HG03159 (cell line): ENCODE measurements at regions not wholly inside any gene's neighbourhood (a gene's known extent, or its start where the extent isn't known, plus 50 kb on each side); places are given as distances from the start of the nearest gene placed in this dataset.
A peak's percentile ranks its signal among the peaks of the same experiment; 100 is the strongest.

ENCODE experiments used
- ATAC-seq: cut with Tn5 transposase; IDR thresholded peaks from one replicate; pipeline ENCODE4 v1.9.1; 2021; ENCODE audit warnings: mild to moderate bottlenecking, moderate library complexity; ENCODE audit not compliant: unreplicated experiment

GRCh38 chr12:72082986-72083820 lies 144.6 kb downstream of the TPH2 start:
- ATAC-seq, result no peak

GRCh38 chr12:72084061-72084460 lies 145.4 kb downstream of the TPH2 start:
- no peak for ATAC-seq

- ATAC-seq, result no peak
Measured at GRCh38 chr12:72084880-72085279, 146.2 kb downstream of the TPH2 start.

- ATAC-seq, result no peak
Measured at GRCh38 chr12:72089678-72090077, 151.0 kb downstream of the TPH2 start.

GRCh38 chr12:72093424-72093823 lies 154.8 kb downstream of the TPH2 start:
- ATAC-seq, result no peak

GRCh38 chr12:72093930-72094329 lies 155.3 kb downstream of the TPH2 start:
- no peak for ATAC-seq

GRCh38 chr12:72094490-72094889 lies 155.8 kb downstream of the TPH2 start:
- no peak for ATAC-seq

- no peak for ATAC-seq
Measured at GRCh38 chr12:72095025-72095424, 156.4 kb downstream of the TPH2 start.

GRCh38 chr12:72098622-72099021 lies 160.0 kb downstream of the TPH2 start:
- no peak for ATAC-seq

GRCh38 chr12:72100854-72101253 lies 162.2 kb downstream of the TPH2 start:
- no peak for ATAC-seq

- no peak for ATAC-seq
Measured at GRCh38 chr12:72102150-72102549, 163.5 kb downstream of the TPH2 start.

GRCh38 chr12:72105849-72106248 lies 166.3 kb upstream of the TRHDE start:
- no peak for ATAC-seq

- ATAC-seq, result no peak
Measured at GRCh38 chr12:72110937-72111650, 161.1 kb upstream of the TRHDE start.

- ATAC-seq, result no peak
Measured at GRCh38 chr12:72111706-72112105, 160.5 kb upstream of the TRHDE start.

GRCh38 chr12:72133497-72134055 lies 138.6 kb upstream of the TRHDE start:
- no peak for ATAC-seq

GRCh38 chr12:72134246-72135020 lies 137.7 kb upstream of the TRHDE start:
- ATAC-seq, result no peak

GRCh38 chr12:72135021-72135301 lies 137.2 kb upstream of the TRHDE start:
- no peak for ATAC-seq

- ATAC-seq, result no peak
Measured at GRCh38 chr12:72136792-72137191, 135.4 kb upstream of the TRHDE start.

- no peak for ATAC-seq
Measured at GRCh38 chr12:72139411-72139810, 132.8 kb upstream of the TRHDE start.

- peak; percentile 99 for ATAC-seq
Measured at GRCh38 chr12:72141381-72141780, 130.8 kb upstream of the TRHDE start.

- ATAC-seq, result no peak
Measured at GRCh38 chr12:72144553-72144952, 127.6 kb upstream of the TRHDE start.
